Mesenchymal stem cell (in vitro differentiated cells and primary cell): ENCODE measurements at regions not wholly inside any gene's neighbourhood (a gene's known extent, or its start where the extent isn't known, plus 50 kb on each side); places are given as distances from the start of the nearest gene placed in this dataset.

Source experiments
- DNase-seq: peaks from one replicate; pipeline ENCODE4 v3.0.0-alpha.2; 2013
- H2AFZ ChIP-seq: one replicate; pipeline ENCODE4 v1.6.1; 2013; ENCODE audit warnings: low read depth, mild to moderate bottlenecking, control low read depth, inconsistent platforms, low read length, moderate library complexity
- H2AK5ac ChIP-seq: 2 replicates; pipeline ENCODE4 v1.6.1; 2013; ENCODE audit warnings: low read length, moderate library complexity, mild to moderate bottlenecking, inconsistent platforms; ENCODE audit not compliant: severe bottlenecking
- H2BK120ac ChIP-seq: one replicate; pipeline ENCODE4 v1.6.1; 2013; ENCODE audit warnings: low read depth, mild to moderate bottlenecking, inconsistent platforms, low read length, moderate library complexity
- H2BK12ac ChIP-seq, 2 experiments: one replicate each; pipeline ENCODE4 v1.6.1; 2013; ENCODE audit warnings: inconsistent platforms in 2 of 2, low read length in 2 of 2, mild to moderate bottlenecking in 2 of 2, moderate library complexity in 2 of 2, control low read depth in 1 of 2
- H2BK15ac ChIP-seq: one replicate; pipeline ENCODE4 v1.6.1; 2013; ENCODE audit warnings: mild to moderate bottlenecking, low read depth, inconsistent platforms; ENCODE audit not compliant: poor library complexity, severe bottlenecking
- H2BK5ac ChIP-seq: 2 replicates; pipeline ENCODE4 v1.6.1; 2013; ENCODE audit warnings: low read depth, mild to moderate bottlenecking, low read length, control low read depth, inconsistent platforms; ENCODE audit not compliant: poor library complexity, severe bottlenecking
- H3K14ac ChIP-seq, 2 experiments: one replicate each; pipeline ENCODE4 v1.6.1; 2013; ENCODE audit warnings: inconsistent platforms in 2 of 2, low read length in 2 of 2, control low read depth in 1 of 2, mild to moderate bottlenecking in 1 of 2, moderate library complexity in 1 of 2
- H3K18ac ChIP-seq, 2 experiments: one replicate each; pipeline ENCODE4 v1.6.1; 2013; ENCODE audit warnings: inconsistent platforms in 2 of 2, low read length in 2 of 2, control low read depth in 1 of 2, low read depth in 1 of 2, mild to moderate bottlenecking in 1 of 2
- H3K23ac ChIP-seq, 2 experiments: one replicate each; pipeline ENCODE4 v1.6.1; 2013; ENCODE audit warnings: inconsistent platforms in 2 of 2, low read length in 2 of 2, mild to moderate bottlenecking in 2 of 2, moderate library complexity in 2 of 2, control low read depth in 1 of 2
- H3K27ac ChIP-seq: 2 replicates; pipeline ENCODE4 v1.5.1; 2013; ENCODE audit warnings: mild to moderate bottlenecking, moderate library complexity, low read length, control low read depth, inconsistent platforms; ENCODE audit not compliant: poor library complexity, severe bottlenecking
- H3K27me3 ChIP-seq, 2 experiments: 2 replicates each; pipeline versions ENCODE4 v1.6.1 to v1.7.0; 2013; ENCODE audit warnings: low read length in 2 of 2, mild to moderate bottlenecking in 2 of 2, moderate library complexity in 2 of 2, control low read depth in 1 of 2, inconsistent platforms in 1 of 2; ENCODE audit not compliant: control insufficient read depth in 1 of 2, insufficient read depth in 1 of 2
- H3K36me3 ChIP-seq, 2 experiments: 2 replicates each; pipeline versions ENCODE4 v1.6.1 to v1.7.0; 2013; ENCODE audit warnings: low read length in 2 of 2, control low read depth in 1 of 2, inconsistent platforms in 1 of 2, low read depth in 1 of 2, mild to moderate bottlenecking in 1 of 2; ENCODE audit not compliant: insufficient read depth in 2 of 2, control insufficient read depth in 1 of 2
- H3K4ac ChIP-seq, 2 experiments: one replicate each; pipeline ENCODE4 v1.6.1; 2013; ENCODE audit warnings: inconsistent platforms in 2 of 2, low read length in 2 of 2, mild to moderate bottlenecking in 2 of 2, moderate library complexity in 2 of 2, control low read depth in 1 of 2, low read depth in 1 of 2
- H3K4me1 ChIP-seq: 2 replicates; pipeline ENCODE4 v1.6.1; 2013; ENCODE audit warnings: low read depth, low read length, control low read depth; ENCODE audit not compliant: control insufficient read depth, insufficient read depth
- H3K4me2 ChIP-seq: 2 replicates; pipeline ENCODE4 v1.6.1; 2013; ENCODE audit warnings: low read length, mild to moderate bottlenecking, inconsistent platforms; ENCODE audit not compliant: poor library complexity, severe bottlenecking
- H3K4me3 ChIP-seq, 2 experiments: 2 replicates each; pipeline versions ENCODE4 v1.5.1 to v1.7.0; 2013; ENCODE audit warnings: low read length in 2 of 2, mild to moderate bottlenecking in 2 of 2, control low read depth in 1 of 2, low read depth in 1 of 2; ENCODE audit not compliant: insufficient read depth in 1 of 2
- H3K79me1 ChIP-seq: replicated peaks from 2 replicates; pipeline ENCODE4 v1.6.1; 2013; ENCODE audit warnings: mild to moderate bottlenecking, control low read depth, low read length, inconsistent platforms; ENCODE audit not compliant: poor library complexity, severe bottlenecking
- H3K9ac ChIP-seq: 2 replicates; pipeline ENCODE4 v1.7.0; 2013; ENCODE audit warnings: mild to moderate bottlenecking, low read length, moderate library complexity
- H3K9me3 ChIP-seq: 2 replicates; pipeline ENCODE4 v1.7.0; 2013; ENCODE audit warnings: mild to moderate bottlenecking, low read length; ENCODE audit not compliant: control insufficient read depth
- H4K8ac ChIP-seq: one replicate; pipeline ENCODE4 v1.6.1; 2013; ENCODE audit warnings: inconsistent platforms, mild to moderate bottlenecking, low read length, moderate library complexity
- H4K91ac ChIP-seq: one replicate; pipeline ENCODE4 v1.6.1; 2013; ENCODE audit warnings: mild to moderate bottlenecking, low read length, inconsistent platforms
- whole genome bisulfite sequencing: methylation state at CpG from one replicate; pipeline ENCODE4 v1.1.7; 2013; ENCODE audit warnings: mixed read lengths; 5-methylcytosine and 5-hydroxymethylcytosine counted together

GRCh38 chr4:159766241-159766640, 663.4 kb downstream of the RAPGEF2 start:
- H3K36me3 ChIP-seq = no peaks in the 10 kb centered on the region
- H3K23ac ChIP-seq = no peak overlapping the region
- H3K4me1 ChIP-seq = no peaks in the 10 kb centered on the region
- H4K8ac ChIP-seq = no peak overlapping the region
- no peak overlapping the region for H2BK15ac ChIP-seq
- peak overlapping the region; percentile 17 for H2AK5ac ChIP-seq
- no peak overlapping the region for H3K9ac ChIP-seq
- DNase-seq = no peak
- 73% methylated on average over 7 of the region's 7 CpGs for WGBS
- H2BK12ac ChIP-seq = no peak overlapping the region
- H3K27ac ChIP-seq = no peak overlapping the region
- H3K14ac ChIP-seq = no peak overlapping the region
- no peaks in the 10 kb centered on the region for H3K9me3 ChIP-seq
- H3K4me3 ChIP-seq = no peak overlapping the region
- H3K4ac ChIP-seq = no peak overlapping the region
- H2AFZ ChIP-seq = no peak overlapping the region
- no peak overlapping the region for H3K4me2 ChIP-seq
- H2BK5ac ChIP-seq = no peak overlapping the region
- H3K18ac ChIP-seq = no peak overlapping the region
- no peak overlapping the region for H2BK120ac ChIP-seq
- H4K91ac ChIP-seq = no peak overlapping the region
- no peaks in the 10 kb centered on the region for H3K27me3 ChIP-seq
- no peaks in the 10 kb centered on the region for H3K79me1 ChIP-seq

- Histone ChIP-seq H2AFZ (no peak overlapping the region), H2BK5ac (no peak overlapping the region), H2BK120ac (no peak overlapping the region), H3K9ac (no peak overlapping the region), H3K14ac (no peak overlapping the region), H3K9me3 (no peaks in the 10 kb centered on the region), H4K8ac (no peak overlapping the region), H2BK12ac (no peak overlapping the region), H3K4ac (no peak overlapping the region), H3K27ac (no peak overlapping the region), H4K91ac (no peak overlapping the region), H3K4me3 (no peak overlapping the region), H3K36me3 (no peaks in the 10 kb centered on the region), H2BK15ac (no peak overlapping the region), H3K23ac (no peak overlapping the region), H3K4me1 (no peaks in the 10 kb centered on the region), H3K27me3 (no peaks in the 10 kb centered on the region), H2AK5ac (no peak overlapping the region), H3K79me1 (no peaks in the 10 kb centered on the region), H3K4me2 (no peak overlapping the region), H3K18ac (no peak overlapping the region)
- no peak for DNase-seq
Observed at GRCh38 chr4:159767406-159767805, 664.5 kb downstream of the RAPGEF2 start.

- no peak overlapping the region for H4K91ac ChIP-seq
- H2BK12ac ChIP-seq = no peak overlapping the region
- H3K4me3 ChIP-seq = no peak overlapping the region
- no peak overlapping the region for H3K14ac ChIP-seq
- H3K79me1 ChIP-seq = no peaks in the 10 kb centered on the region
- H3K27me3 ChIP-seq = no peaks in the 10 kb centered on the region
- no peaks in the 10 kb centered on the region for H3K9me3 ChIP-seq
- no peak overlapping the region for H3K9ac ChIP-seq
- no peaks in the 10 kb centered on the region for H3K4me1 ChIP-seq
- peak overlapping the region; percentile 61 for H3K27ac ChIP-seq
- no peaks in the 10 kb centered on the region for H3K36me3 ChIP-seq
- H2BK120ac ChIP-seq = no peak overlapping the region
- H2AK5ac ChIP-seq = no peak overlapping the region
- H4K8ac ChIP-seq = no peak overlapping the region
- H3K18ac ChIP-seq = no peak overlapping the region
- H3K23ac ChIP-seq = no peak overlapping the region
- no peak overlapping the region for H2BK15ac ChIP-seq
- no peak overlapping the region for H3K4ac ChIP-seq
- peak; percentile 19 for DNase-seq
- no peak overlapping the region for H2AFZ ChIP-seq
- no peak overlapping the region for H2BK5ac ChIP-seq
- no peak overlapping the region for H3K4me2 ChIP-seq
Observed at GRCh38 chr4:159768016-159768415, 665.1 kb downstream of the RAPGEF2 start.

DNA sequence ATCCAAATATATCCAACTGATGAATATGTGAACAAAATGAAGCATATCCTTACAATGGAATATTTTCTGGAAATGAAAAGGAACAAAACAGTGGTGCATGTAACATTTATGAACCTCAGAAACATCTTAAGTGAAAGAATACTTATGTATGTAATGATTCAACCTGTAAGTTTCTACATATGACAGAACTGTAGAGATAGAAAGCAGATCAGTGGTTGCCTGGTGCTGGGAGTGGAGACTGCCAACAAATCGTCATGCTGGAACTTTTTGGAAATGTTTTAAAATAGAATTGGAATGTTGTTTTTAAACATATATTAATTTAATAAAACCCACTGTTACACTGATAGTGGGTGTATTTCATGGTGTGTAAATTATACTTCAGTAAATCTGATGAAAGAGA, 667.5 kb downstream of the RAPGEF2 start:
- H2BK5ac ChIP-seq = no peak overlapping the region
- H3K23ac ChIP-seq = no peak overlapping the region
- H3K4me3 ChIP-seq = no peak overlapping the region
- no peak overlapping the region for H4K91ac ChIP-seq
- H3K4me2 ChIP-seq = no peak overlapping the region
- H4K8ac ChIP-seq = no peak overlapping the region
- no peaks in the 10 kb centered on the region for H3K79me1 ChIP-seq
- H3K9ac ChIP-seq = no peak overlapping the region
- H2BK12ac ChIP-seq = no peak overlapping the region
- no peak overlapping the region for H3K18ac ChIP-seq
- no peak overlapping the region for H2AK5ac ChIP-seq
- no peaks in the 10 kb centered on the region for H3K9me3 ChIP-seq
- no peak overlapping the region for H3K14ac ChIP-seq
- peak overlapping the region; percentile 59 for H3K27ac ChIP-seq
- WGBS = no CpG with 5 or more reads among the region's 1 CpG
- DNase-seq = no peak
- no peaks in the 10 kb centered on the region for H3K4me1 ChIP-seq
- H2BK120ac ChIP-seq = no peak overlapping the region
- H2BK15ac ChIP-seq = no peak overlapping the region
- H3K36me3 ChIP-seq = no peaks in the 10 kb centered on the region
- H3K27me3 ChIP-seq = no peaks in the 10 kb centered on the region
- H3K4ac ChIP-seq = no peak overlapping the region
- H2AFZ ChIP-seq = no peak overlapping the region
